Stimulated activated CD4-positive, alpha-beta T cell treated with anti-CD3 and anti-CD28 coated beads, Interleukin-1b, Interleukin-23, amount 100 ng/mL, for 24 hours (primary cell): ENCODE measurements at regions not wholly inside any gene's neighbourhood (a gene's known extent, or its start where the extent isn't known, plus 50 kb on each side); places are given as distances from the start of the nearest gene placed in this dataset.
"Not testable (repeated sequence)": the region's sequence is repeated elsewhere in the genome, so short reads cannot be mapped to it uniquely, and the experiment has no call there.

Experiments used
- DNase-seq, 4 experiments: peaks; one replicate each; pipeline ENCODE4 v3.0.0-alpha.2; 2020; ENCODE audit warnings: low read depth in 4 of 4, low spot score in 1 of 4

- DNase-seq: no peak
Observed at GRCh38 chr1:208990456-208990855, 593.1 kb upstream of the CAMK1G start.

GRCh38 chr1:208997053-208997452 lies 586.5 kb upstream of the CAMK1G start:
- DNase-seq: not testable (repeated sequence)

GRCh38 chr1:208997726-208998312 lies 585.7 kb upstream of the CAMK1G start:
- no peak for DNase-seq

GRCh38 chr1:209008586-209008985 lies 574.9 kb upstream of the CAMK1G start:
- DNase-seq: no peak

GRCh38 chr1:209010475-209011230 lies 572.9 kb upstream of the CAMK1G start:
- no peak for DNase-seq

GRCh38 chr1:209012443-209013196 lies 570.9 kb upstream of the CAMK1G start:
- no peak for DNase-seq

GRCh38 chr1:209015092-209015491 lies 568.4 kb upstream of the CAMK1G start:
- DNase-seq: no peak

- no peak for DNase-seq
Observed at GRCh38 chr1:209021622-209022021, 561.9 kb upstream of the CAMK1G start.

GRCh38 chr1:209023790-209024189 lies 559.7 kb upstream of the CAMK1G start:
- no peak for DNase-seq

GRCh38 chr1:209029737-209030136 lies 553.8 kb upstream of the CAMK1G start:
- DNase-seq: no peak

GRCh38 chr1:209030454-209031167 lies 552.9 kb upstream of the CAMK1G start:
- no peak for DNase-seq

- DNase-seq: no peak
Observed at GRCh38 chr1:209037064-209037463, 546.5 kb upstream of the CAMK1G start.

- DNase-seq: no peak
Observed at GRCh38 chr1:209038316-209038715, 545.2 kb upstream of the CAMK1G start.

- DNase-seq: no peak
Observed at GRCh38 chr1:209038735-209039134, 544.8 kb upstream of the CAMK1G start.

- DNase-seq: no peak
Observed at GRCh38 chr1:209040351-209040750, 543.2 kb upstream of the CAMK1G start.

GRCh38 chr1:209041927-209042326 lies 541.6 kb upstream of the CAMK1G start:
- DNase-seq: no peak

- no peak for DNase-seq
Observed at GRCh38 chr1:209042413-209042812, 541.1 kb upstream of the CAMK1G start.

- DNase-seq: no peak
Observed at GRCh38 chr1:209045331-209046057, 538.0 kb upstream of the CAMK1G start.

- DNase-seq: no peak
Observed at GRCh38 chr1:209046058-209046417, 537.5 kb upstream of the CAMK1G start.

- DNase-seq: no peak
Observed at GRCh38 chr1:209046935-209047334, 536.6 kb upstream of the CAMK1G start.
